ENCODE measurements at regions not wholly inside any gene's neighbourhood (a gene's known extent, or its start where the extent isn't known, plus 50 kb on each side); places are given as distances from the start of the nearest gene placed in this dataset.

GRCh38 chr3:7847521-7847920 is 654.1 kb upstream of the LMCD1 start:
- TF ChIP-seq POLR2A (IDR thresholded peaks at IDR 0.05; ENCODE audit: low read depth, low read length) (no peak), POLR2AphosphoS5 (IDR thresholded peaks at IDR 0.05; ENCODE audit: low read depth, low read length) (no peak), TAF1 (IDR thresholded peaks at IDR 0.05; ENCODE audit: low read depth, low read length) (no peak), SPI1 (IDR thresholded peaks at IDR 0.05; ENCODE audit: low read depth, low read length) (no peak)

Measured in GM12891 (cell line).